ENCODE measurements at regions not wholly inside any gene's neighbourhood (a gene's known extent, or its start where the extent isn't known, plus 50 kb on each side); places are given as distances from the start of the nearest gene placed in this dataset.

DNA sequence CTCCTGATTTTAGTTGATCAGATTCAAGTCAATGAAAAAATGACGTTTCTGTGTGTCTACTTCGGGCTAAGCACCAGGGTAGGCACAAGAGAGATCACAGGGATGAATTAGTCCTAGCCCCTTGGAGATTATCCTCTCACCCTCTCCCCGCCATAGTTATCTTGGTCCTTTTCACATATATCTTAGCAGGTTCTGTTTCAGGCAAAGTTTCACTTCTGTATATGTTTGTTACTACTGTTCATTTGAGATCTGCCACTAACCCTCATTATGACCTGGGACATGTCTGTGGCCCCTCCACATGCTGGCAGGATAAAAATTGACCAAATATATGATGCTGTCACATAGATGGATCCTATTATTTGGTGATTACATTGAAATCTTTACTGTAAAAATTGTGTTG is 186.1 kb downstream of the AASDHPPT start:
- no peak for TF ChIP-seq CTCF (conservative IDR thresholded peaks at IDR 0.05)
- no peak for DNase-seq (ENCODE audit: extremely low spot score, unreplicated experiment)

DNA sequence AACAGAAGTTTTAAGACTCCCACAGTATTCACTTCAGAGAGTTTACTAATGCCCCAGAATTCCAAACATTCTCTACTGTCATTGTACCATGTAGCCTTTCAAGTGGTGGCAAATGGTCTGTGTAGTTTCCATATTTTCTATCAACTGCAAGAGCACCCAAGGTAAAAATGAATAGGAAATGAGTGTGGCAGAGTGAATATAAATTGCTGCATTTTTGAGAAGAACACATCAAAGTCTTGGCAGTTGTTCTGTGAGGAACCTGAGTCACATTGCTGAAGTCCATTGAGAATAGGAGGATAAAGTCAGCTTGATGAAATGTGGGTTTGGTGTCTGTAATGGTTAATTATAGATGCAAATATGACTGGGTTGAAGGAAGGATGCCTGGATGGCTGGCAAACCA is 193.6 kb downstream of the AASDHPPT start:
- no peak for TF ChIP-seq CTCF (conservative IDR thresholded peaks at IDR 0.05)
- Mint-ChIP-seq H3K4me3 (no peak overlapping the region), H3K27me3 (no peaks in the 10 kb centered on the region), H3K36me3 (no peaks in the 10 kb centered on the region), H3K9me3 (peaks cover 9% of the 10 kb centered on the region), H3K4me1 (ENCODE audit: unreplicated experiment) (no peaks in the 10 kb centered on the region), H3K27ac (no peak overlapping the region)
- DNase-seq (ENCODE audit: extremely low spot score, unreplicated experiment), result no peak

More for the DNA sequence above, 186.1 kb downstream of the AASDHPPT start:
- Mint-ChIP-seq H3K27me3 (no peaks in the 10 kb centered on the region), H3K27ac (no peak overlapping the region), H3K36me3 (no peaks in the 10 kb centered on the region), H3K9me3 (peaks cover 5% of the 10 kb centered on the region), H3K4me3 (no peak overlapping the region), H3K4me1 (ENCODE audit: unreplicated experiment) (no peaks in the 10 kb centered on the region)

- Mint-ChIP-seq H3K27me3 (no peaks in the 10 kb centered on the region), H3K4me1 (ENCODE audit: unreplicated experiment) (no peaks in the 10 kb centered on the region), H3K27ac (no peak overlapping the region), H3K36me3 (no peaks in the 10 kb centered on the region), H3K4me3 (no peak overlapping the region), H3K9me3 (peaks cover 9% of the 10 kb centered on the region)
- TF ChIP-seq CTCF (conservative IDR thresholded peaks at IDR 0.05), result no peak
- DNase-seq (ENCODE audit: extremely low spot score, unreplicated experiment), result no peak
These were observed 194.2 kb downstream of the AASDHPPT start for GRCh38 chr11:106271686-106272085.

- Mint-ChIP-seq H3K27me3 (no peaks in the 10 kb centered on the region), H3K9me3 (peaks cover 9% of the 10 kb centered on the region), H3K4me1 (ENCODE audit: unreplicated experiment) (no peaks in the 10 kb centered on the region), H3K4me3 (no peak overlapping the region), H3K36me3 (no peaks in the 10 kb centered on the region), H3K27ac (no peak overlapping the region)
- no peak for TF ChIP-seq CTCF (conservative IDR thresholded peaks at IDR 0.05)
- DNase-seq (ENCODE audit: extremely low spot score, unreplicated experiment), result no peak
These were observed 197.7 kb downstream of the AASDHPPT start for GRCh38 chr11:106275151-106275550.

DNA sequence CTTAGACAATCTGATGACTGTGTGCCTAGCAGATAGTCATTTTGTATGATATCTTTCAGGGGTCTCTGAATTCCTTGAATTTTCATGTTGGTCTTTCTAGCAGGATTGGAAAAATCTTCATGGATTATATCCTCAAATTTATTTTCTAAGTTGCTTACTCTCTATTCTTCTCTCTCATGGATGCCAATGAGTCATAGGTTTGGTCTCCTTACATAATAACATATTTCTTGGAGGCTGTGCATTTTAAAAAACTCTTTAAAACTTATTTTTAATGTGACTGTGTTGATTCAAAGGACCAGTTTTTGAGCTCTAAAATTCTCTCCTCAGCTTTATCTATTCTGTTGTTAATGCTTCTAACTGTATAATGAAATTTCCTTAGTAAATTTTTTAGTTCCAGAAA is 198.7 kb downstream of the AASDHPPT start:
- no peak for DNase-seq (ENCODE audit: extremely low spot score, unreplicated experiment)
- Mint-ChIP-seq H3K36me3 (no peaks in the 10 kb centered on the region), H3K9me3 (peaks cover 9% of the 10 kb centered on the region), H3K4me1 (ENCODE audit: unreplicated experiment) (no peaks in the 10 kb centered on the region), H3K27ac (no peak overlapping the region), H3K4me3 (no peak overlapping the region), H3K27me3 (no peaks in the 10 kb centered on the region)
- no peak for TF ChIP-seq CTCF (conservative IDR thresholded peaks at IDR 0.05)

- no peak overlapping the region for H3K27ac Mint-ChIP-seq
- no peak for DNase-seq (ENCODE audit: extremely low spot score, unreplicated experiment)
- no peaks in the 10 kb centered on the region for H3K4me1 Mint-ChIP-seq (ENCODE audit: unreplicated experiment)
- no peaks in the 10 kb centered on the region for H3K36me3 Mint-ChIP-seq
- no peak overlapping the region for H3K4me3 Mint-ChIP-seq
- TF ChIP-seq CTCF (conservative IDR thresholded peaks at IDR 0.05), result peak; percentile 48
- H3K9me3 Mint-ChIP-seq, result peaks cover 9% of the 10 kb centered on the region
- no peaks in the 10 kb centered on the region for H3K27me3 Mint-ChIP-seq
These were observed 199.5 kb downstream of the AASDHPPT start for GRCh38 chr11:106276859-106277436.
